MM.1S (cell line): ENCODE measurements at regions not wholly inside any gene's neighbourhood (a gene's known extent, or its start where the extent isn't known, plus 50 kb on each side); places are given as distances from the start of the nearest gene placed in this dataset.

ENCODE experiments used
- DNase-seq: peaks from one replicate; pipeline ENCODE4 v3.0.0-alpha.2; 2015
- H2AFZ ChIP-seq: fragments of 300-600 bp; sonication (generic); 2 replicates; pipeline ENCODE4 v1.6.0; 2016; ENCODE audit warnings: antibody characterized with exemption, low read length
- H3F3A ChIP-seq: fragments of 300-600 bp; sonication (generic); 2 replicates; pipeline ENCODE4 v1.6.1; 2016; ENCODE audit warnings: mild to moderate bottlenecking, antibody characterized with exemption, low read length, moderate library complexity, mixed read lengths; ENCODE audit not compliant: insufficient read depth
- H3K27ac ChIP-seq: fragments of 300-600 bp; sonication (generic); 2 replicates; pipeline ENCODE4 v1.5.1; 2016; ENCODE audit warnings: mild to moderate bottlenecking, low read length
- H3K27me3 ChIP-seq: fragments of 300-600 bp; sonication (generic); replicated peaks from 2 replicates; pipeline ENCODE4 v1.6.0; 2016; ENCODE audit warnings: low read length; ENCODE audit not compliant: insufficient read depth
- H3K36me3 ChIP-seq: fragments of 300-600 bp; sonication (generic); replicated peaks from 2 replicates; pipeline ENCODE4 v1.6.1; 2016; ENCODE audit warnings: mild to moderate bottlenecking, low read length, mixed read lengths; ENCODE audit not compliant: insufficient read depth
- H3K4me1 ChIP-seq: fragments of 300-600 bp; sonication (generic); 2 replicates; pipeline ENCODE4 v1.6.1; 2016; ENCODE audit warnings: low read length, mixed read lengths
- H3K4me2 ChIP-seq: fragments of 300-600 bp; sonication (generic); 2 replicates; pipeline ENCODE4 v1.6.0; 2016; ENCODE audit warnings: low read depth, low read length
- H3K4me3 ChIP-seq: fragments of 300-600 bp; sonication (generic); 2 replicates; pipeline ENCODE4 v1.5.1; 2016; ENCODE audit warnings: low read length, mixed read lengths
- H3K79me2 ChIP-seq: fragments of 300-600 bp; sonication (generic); 2 replicates; pipeline ENCODE4 v1.6.1; 2016; ENCODE audit warnings: mixed run types, low read length, mixed read lengths
- H3K9ac ChIP-seq: fragments of 300-600 bp; sonication (generic); 2 replicates; pipeline ENCODE4 v1.6.1; 2016; ENCODE audit warnings: low read length, mixed read lengths
- H3K9me2 ChIP-seq: fragments of 300-600 bp; sonication (generic); replicated peaks from 2 replicates; pipeline ENCODE4 v1.6.1; 2016; ENCODE audit warnings: mild to moderate bottlenecking, low read length, mixed read lengths; ENCODE audit not compliant: insufficient read depth
- H3K9me3 ChIP-seq: fragments of 300-600 bp; sonication (generic); replicated peaks from 2 replicates; pipeline ENCODE4 v1.6.1; 2016; ENCODE audit warnings: mild to moderate bottlenecking, low read length, mixed read lengths; ENCODE audit not compliant: insufficient read depth
- H4K20me1 ChIP-seq: fragments of 300-600 bp; sonication (generic); 2 replicates; pipeline ENCODE4 v1.6.1; 2016; ENCODE audit warnings: mild to moderate bottlenecking, low read length, moderate library complexity, mixed read lengths; ENCODE audit not compliant: insufficient read depth
- EZH2 ChIP-seq: fragments of 300-600 bp; sonication (generic); optimal IDR thresholded peaks from 2 replicates; pipeline ENCODE3; 2017; ENCODE audit warnings: low read depth, mild to moderate bottlenecking, antibody characterized with exemption, low read length, mixed read lengths
- EZH2phosphoT487 ChIP-seq: fragments of 300-600 bp; sonication (generic); IDR thresholded peaks from 2 replicates; pipeline ENCODE4 v1.6.1; 2018; ENCODE audit warnings: antibody characterized with exemption, low read length
- TF ChIP-seq, protein P1 (sequence below): fragments of 300-600 bp; sonication (generic); IDR thresholded peaks from 2 replicates; pipeline ENCODE4 v1.5.1; 2016; ENCODE audit warnings: antibody characterized with exemption, low read length, mixed read lengths

DNA sequence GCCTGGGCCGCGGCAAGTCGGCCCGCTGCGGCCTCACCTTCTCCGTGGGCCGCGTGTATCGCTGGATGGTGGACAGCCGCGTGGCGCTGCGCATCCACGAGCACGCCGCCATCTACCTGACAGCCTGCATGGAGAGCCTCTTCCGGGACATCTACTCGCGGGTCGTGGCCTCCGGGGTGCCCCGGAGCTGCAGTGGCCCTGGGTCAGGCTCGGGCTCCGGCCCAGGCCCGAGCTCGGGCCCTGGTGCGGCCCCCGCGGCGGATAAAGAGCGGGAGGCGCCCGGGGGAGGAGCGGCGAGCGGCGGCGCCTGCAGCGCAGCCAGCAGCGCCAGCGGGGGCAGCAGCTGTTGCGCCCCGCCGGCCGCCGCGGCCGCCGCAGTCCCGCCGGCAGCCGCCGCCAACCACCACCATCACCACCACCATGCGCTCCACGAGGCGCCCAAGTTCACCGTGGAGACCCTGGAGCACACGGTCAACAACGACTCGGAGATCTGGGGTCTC lies 226.2 kb upstream of the CRY1 start:
- H3K4me1 ChIP-seq = no peaks in the 10 kb centered on the region
- H3K9me2 ChIP-seq = no peaks in the 10 kb centered on the region
- peaks cover 31% of the 10 kb centered on the region for H3K27me3 ChIP-seq
- H3K4me2 ChIP-seq = peak overlapping the region; percentile 99
- no peak for DNase-seq
- no peak overlapping the region for H2AFZ ChIP-seq
- no peak overlapping the region for H3K9ac ChIP-seq
- peak overlapping the region; percentile 53 for H3K4me3 ChIP-seq
- H3K27ac ChIP-seq = no peak overlapping the region
- H3K9me3 ChIP-seq = no peaks in the 10 kb centered on the region
- H3F3A ChIP-seq = no peaks in the 10 kb centered on the region
- H4K20me1 ChIP-seq = no peaks in the 10 kb centered on the region
- H3K79me2 ChIP-seq = no peaks in the 10 kb centered on the region
- no peaks in the 10 kb centered on the region for H3K36me3 ChIP-seq
- TF ChIP-seq EZH2phosphoT487 (no peak), EZH2 (no peak)
- TF ChIP-seq, protein P1, sequence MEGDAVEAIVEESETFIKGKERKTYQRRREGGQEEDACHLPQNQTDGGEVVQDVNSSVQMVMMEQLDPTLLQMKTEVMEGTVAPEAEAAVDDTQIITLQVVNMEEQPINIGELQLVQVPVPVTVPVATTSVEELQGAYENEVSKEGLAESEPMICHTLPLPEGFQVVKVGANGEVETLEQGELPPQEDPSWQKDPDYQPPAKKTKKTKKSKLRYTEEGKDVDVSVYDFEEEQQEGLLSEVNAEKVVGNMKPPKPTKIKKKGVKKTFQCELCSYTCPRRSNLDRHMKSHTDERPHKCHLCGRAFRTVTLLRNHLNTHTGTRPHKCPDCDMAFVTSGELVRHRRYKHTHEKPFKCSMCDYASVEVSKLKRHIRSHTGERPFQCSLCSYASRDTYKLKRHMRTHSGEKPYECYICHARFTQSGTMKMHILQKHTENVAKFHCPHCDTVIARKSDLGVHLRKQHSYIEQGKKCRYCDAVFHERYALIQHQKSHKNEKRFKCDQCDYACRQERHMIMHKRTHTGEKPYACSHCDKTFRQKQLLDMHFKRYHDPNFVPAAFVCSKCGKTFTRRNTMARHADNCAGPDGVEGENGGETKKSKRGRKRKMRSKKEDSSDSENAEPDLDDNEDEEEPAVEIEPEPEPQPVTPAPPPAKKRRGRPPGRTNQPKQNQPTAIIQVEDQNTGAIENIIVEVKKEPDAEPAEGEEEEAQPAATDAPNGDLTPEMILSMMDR = no peak

DNA sequence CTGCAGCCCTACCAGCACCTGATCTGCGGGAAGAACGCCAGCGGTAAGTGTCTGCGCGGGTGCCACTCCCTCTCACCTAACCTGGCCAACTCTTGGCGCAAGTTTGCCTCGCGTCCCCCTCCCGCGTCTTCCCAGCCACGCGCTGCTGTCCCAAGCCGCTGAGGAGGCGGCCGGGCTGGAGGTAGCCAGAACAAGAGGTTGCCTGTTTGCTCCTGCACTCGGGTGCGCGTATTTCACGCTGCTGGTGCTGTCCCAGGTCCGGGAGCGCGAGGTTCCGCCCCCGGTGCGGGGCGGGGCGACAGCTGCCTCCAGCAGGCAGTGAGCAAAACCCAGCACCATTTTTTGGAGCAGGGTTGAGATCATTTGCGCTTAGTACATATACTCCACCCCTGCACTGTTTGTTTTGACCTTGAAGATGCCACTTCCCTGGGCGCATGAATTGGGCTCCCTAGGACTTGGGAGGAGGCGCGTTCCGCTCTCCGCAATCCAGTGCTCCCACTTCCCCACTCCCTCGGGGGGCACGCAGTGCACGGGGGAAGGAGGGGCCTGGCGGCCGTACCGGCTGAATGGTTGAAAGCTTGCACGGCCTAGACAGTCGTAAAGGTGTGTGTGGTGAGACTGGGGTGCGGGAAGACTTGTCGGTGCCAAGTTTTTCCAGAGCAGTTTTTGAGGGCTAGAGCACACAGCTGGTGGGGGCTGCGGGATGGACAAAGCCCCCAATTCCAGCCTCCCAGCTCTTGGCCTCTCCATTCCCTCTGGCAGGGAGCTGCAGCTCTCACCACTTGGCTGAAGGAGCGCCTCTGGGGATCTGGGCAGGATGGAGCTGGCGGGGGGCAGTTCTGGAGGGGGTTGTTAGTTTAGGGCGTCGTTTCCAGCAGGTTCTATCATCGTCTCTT lies 226.9 kb upstream of the CRY1 start:
- Histone ChIP-seq H3K36me3 (no peaks in the 10 kb centered on the region), H3K4me2 (peak overlapping the region; percentile 59), H3K4me3 (peak overlapping the region; percentile 15; the same call in 1 of the 2 replicates), H3K27me3 (peaks cover 31% of the 10 kb centered on the region), H3K27ac (no peak overlapping the region), H3K79me2 (no peaks in the 10 kb centered on the region), H3K9ac (no peak overlapping the region), H3K4me1 (no peaks in the 10 kb centered on the region), H3F3A (no peaks in the 10 kb centered on the region), H2AFZ (no peak overlapping the region), H4K20me1 (no peaks in the 10 kb centered on the region), H3K9me3 (no peaks in the 10 kb centered on the region), H3K9me2 (no peaks in the 10 kb centered on the region)
- peak; percentile 19 for DNase-seq
- no peak for TF ChIP-seq EZH2
- no peak for TF ChIP-seq EZH2phosphoT487

DNA sequence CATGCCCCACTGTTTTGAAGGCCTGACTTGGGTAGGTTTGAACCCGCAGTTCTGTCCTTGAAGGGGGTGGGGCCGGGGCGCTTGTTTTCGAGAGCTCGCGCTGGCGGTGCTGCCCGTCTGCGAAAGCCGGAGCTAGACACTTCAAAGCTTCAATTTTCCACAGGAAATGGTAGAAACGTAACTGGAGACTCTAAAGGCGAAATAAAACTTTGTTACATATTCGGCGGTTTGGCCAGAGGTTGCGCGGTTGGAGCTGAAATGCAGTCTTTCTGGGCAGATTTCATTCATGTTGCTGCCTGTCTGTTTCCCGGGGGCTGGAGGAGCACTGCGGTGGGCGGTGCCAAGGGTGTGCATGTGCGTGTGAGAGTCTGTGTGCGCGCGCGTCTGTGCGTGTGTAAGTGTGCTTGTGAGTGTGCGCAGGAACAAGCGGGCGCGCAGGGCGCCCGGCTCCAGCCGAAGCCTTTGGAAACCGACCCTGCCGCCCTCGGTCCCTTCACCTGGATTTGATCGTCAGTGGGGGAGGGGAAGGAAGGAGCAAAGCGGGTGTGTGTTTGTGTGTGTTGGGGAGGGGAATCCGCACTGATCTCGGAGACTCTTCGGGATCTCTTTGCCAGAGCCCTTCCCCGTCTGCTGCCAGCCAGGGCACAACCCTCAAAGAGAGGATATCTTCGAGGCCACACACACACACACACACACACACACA lies 227.7 kb upstream of the CRY1 start:
- Histone ChIP-seq H3K27me3 (peaks cover 29% of the 10 kb centered on the region), H3K4me3 (no peak overlapping the region), H3K27ac (no peak overlapping the region), H2AFZ (no peak overlapping the region), H3K9me2 (no peaks in the 10 kb centered on the region), H3K4me2 (peak overlapping the region; percentile 59; the same call in 1 of the 2 replicates), H3F3A (no peaks in the 10 kb centered on the region), H3K79me2 (no peaks in the 10 kb centered on the region), H3K9ac (no peak overlapping the region), H3K9me3 (no peaks in the 10 kb centered on the region), H3K4me1 (no peaks in the 10 kb centered on the region), H4K20me1 (no peaks in the 10 kb centered on the region), H3K36me3 (no peaks in the 10 kb centered on the region)
- no peak for DNase-seq
- TF ChIP-seq EZH2 = no peak
- TF ChIP-seq EZH2phosphoT487 = no peak
- TF ChIP-seq, protein P1 = no peak
